ENCODE measurements at regions not wholly inside any gene's neighbourhood (a gene's known extent, or its start where the extent isn't known, plus 50 kb on each side); places are given as distances from the start of the nearest gene placed in this dataset.
"Not testable (repeated sequence)": the region's sequence is repeated elsewhere in the genome, so short reads cannot be mapped to it uniquely, and the experiment has no call there.

DNA sequence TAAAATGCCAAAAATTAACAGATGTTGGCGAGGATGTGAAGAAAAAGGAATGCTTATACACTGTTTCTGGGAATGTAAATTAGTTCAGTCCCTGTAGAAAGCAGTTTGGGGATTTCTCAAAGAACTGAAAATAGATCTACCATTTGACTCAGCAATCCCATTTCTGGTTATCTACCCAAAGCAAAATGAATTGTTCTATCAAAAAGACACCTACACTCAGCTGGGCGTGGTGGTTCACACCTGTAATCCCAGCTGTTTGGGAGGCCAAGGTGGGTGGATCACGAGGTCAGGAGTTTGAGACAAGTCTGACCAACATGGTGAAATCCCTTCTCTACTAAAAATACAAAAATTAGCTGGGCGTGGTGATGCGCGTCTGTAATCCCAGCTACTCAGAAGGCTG lies 279.3 kb upstream of the PDE3A start:
- H3K27me3 Mint-ChIP-seq (ENCODE audit: insufficient read depth, unreplicated experiment) = peaks cover 5% of the 10 kb centered on the region
- POLR2A ChIA-PET = no interaction called here
- H3K4me1 Mint-ChIP-seq (ENCODE audit: low read depth, unreplicated experiment) = no peaks in the 10 kb centered on the region
- no peak overlapping the region for H3K27ac Mint-ChIP-seq (ENCODE audit: unreplicated experiment)
- H3K27me3 ChIP-seq (replicated peaks; ENCODE audit: control insufficient read depth, insufficient read depth, low read length) = no peaks in the 10 kb centered on the region
- intact Hi-C loops (cut with micrococcal nuclease; ENCODE audit: unreplicated experiment) = no loop called here
- CTCF ChIA-PET = no interaction called here
- no peak for TF ChIP-seq CTCF (IDR thresholded peaks at IDR 0.05; ENCODE audit: insufficient read depth in 1 of 2, low read depth in 1 of 2, low read length in 1 of 2, severe bottlenecking in 1 of 2, unreplicated experiment in 1 of 2)
- H3K4me1 ChIP-seq = no peaks in the 10 kb centered on the region
- no peak for DNase-seq
- H3K9me3 Mint-ChIP-seq (ENCODE audit: unreplicated experiment) = no peaks in the 10 kb centered on the region
- no peaks in the 10 kb centered on the region for H3K36me3 Mint-ChIP-seq (ENCODE audit: insufficient read depth, unreplicated experiment)
- H3K4me3 ChIP-seq (ENCODE audit: low read depth, low read length) = no peak overlapping the region
- H3K36me3 ChIP-seq (ENCODE audit: control insufficient read depth, insufficient read depth, low read length) = no peaks in the 10 kb centered on the region
- H3K4me3 Mint-ChIP-seq (ENCODE audit: unreplicated experiment) = no peak overlapping the region
- H3K9me3 ChIP-seq = no peaks in the 10 kb centered on the region
- no TSS peak for BruUV-seq (replicated peaks)

GRCh38 chr12:20093190-20093810 lies 275.0 kb upstream of the PDE3A start:
- H3K27ac Mint-ChIP-seq (ENCODE audit: unreplicated experiment); BruUV-seq (replicated peaks); H3K9me3 ChIP-seq; H3K36me3 Mint-ChIP-seq (ENCODE audit: insufficient read depth, unreplicated experiment); CTCF ChIA-PET; H3K9me3 Mint-ChIP-seq (ENCODE audit: unreplicated experiment); intact Hi-C loops (cut with micrococcal nuclease; ENCODE audit: unreplicated experiment); H3K4me3 Mint-ChIP-seq (ENCODE audit: unreplicated experiment); H3K4me1 Mint-ChIP-seq (ENCODE audit: low read depth, unreplicated experiment); H3K27me3 Mint-ChIP-seq (ENCODE audit: insufficient read depth, unreplicated experiment); H3K4me1 ChIP-seq; H3K4me3 ChIP-seq (ENCODE audit: low read depth, low read length); POLR2A ChIA-PET; H3K36me3 ChIP-seq (ENCODE audit: control insufficient read depth, insufficient read depth, low read length); H3K27me3 ChIP-seq (replicated peaks; ENCODE audit: control insufficient read depth, insufficient read depth, low read length); DNase-seq: not testable (repeated sequence)

DNA sequence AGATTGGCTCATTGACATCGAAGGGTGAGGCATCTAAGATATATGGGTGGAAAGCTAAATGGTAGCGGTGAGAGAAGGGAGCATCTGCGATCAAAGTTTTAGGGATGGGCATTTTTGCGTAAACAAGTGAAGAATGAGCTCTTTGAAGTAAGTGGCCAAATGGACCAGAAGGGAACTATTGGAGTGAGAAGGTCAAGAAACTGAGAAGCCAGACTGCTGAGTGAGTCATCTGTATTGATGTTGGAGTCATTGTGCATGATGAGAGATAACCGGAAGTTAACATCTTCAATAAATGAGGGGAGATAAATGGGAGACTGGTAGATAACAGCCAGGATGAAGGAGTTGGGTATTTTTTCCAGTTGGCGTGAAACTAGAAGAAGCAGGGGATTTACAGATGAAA lies 271.9 kb upstream of the PDE3A start:
- POLR2A ChIA-PET = no interaction called here
- no peak for TF ChIP-seq CTCF (IDR thresholded peaks at IDR 0.05; ENCODE audit: insufficient read depth in 1 of 2, low read depth in 1 of 2, low read length in 1 of 2, severe bottlenecking in 1 of 2, unreplicated experiment in 1 of 2)

DNA sequence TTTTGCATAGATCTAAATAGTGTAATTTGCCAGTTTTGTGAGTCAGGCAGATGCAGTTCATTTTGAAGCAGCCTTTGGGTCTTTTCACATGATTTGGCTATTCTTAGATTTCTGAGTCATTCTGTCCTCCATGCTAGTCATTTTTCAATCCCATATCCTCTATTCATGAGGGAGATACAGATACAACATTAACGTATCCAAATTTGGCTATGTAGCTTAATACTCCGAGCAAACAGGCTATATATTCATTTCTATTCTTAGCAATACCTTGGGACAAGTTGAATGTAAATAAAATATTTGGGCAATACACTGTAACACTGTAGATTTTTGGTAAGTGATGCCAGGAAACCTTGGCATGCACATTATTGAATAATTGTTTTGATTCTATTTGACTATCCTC lies 270.7 kb upstream of the PDE3A start:
- H3K4me1 ChIP-seq = no peaks in the 10 kb centered on the region
- H3K36me3 ChIP-seq (ENCODE audit: control insufficient read depth, insufficient read depth, low read length) = no peaks in the 10 kb centered on the region
- H3K9me3 ChIP-seq = no peaks in the 10 kb centered on the region; the same call in 1 of the 2 replicates
- no peaks in the 10 kb centered on the region for H3K27me3 ChIP-seq (replicated peaks; ENCODE audit: control insufficient read depth, insufficient read depth, low read length)
- no peak for TF ChIP-seq CTCF (IDR thresholded peaks at IDR 0.05; ENCODE audit: insufficient read depth in 1 of 2, low read depth in 1 of 2, low read length in 1 of 2, severe bottlenecking in 1 of 2, unreplicated experiment in 1 of 2)
- CTCF ChIA-PET = no interaction called here
- intact Hi-C loops (cut with micrococcal nuclease; ENCODE audit: unreplicated experiment) = no loop called here
- H3K4me1 Mint-ChIP-seq (ENCODE audit: low read depth, unreplicated experiment) = no peaks in the 10 kb centered on the region
- H3K27me3 Mint-ChIP-seq (ENCODE audit: insufficient read depth, unreplicated experiment) = peaks cover 6% of the 10 kb centered on the region
- DNase-seq = no peak
- H3K4me3 ChIP-seq (ENCODE audit: low read depth, low read length) = no peak overlapping the region
- H3K4me3 Mint-ChIP-seq (ENCODE audit: unreplicated experiment) = no peak overlapping the region
- BruUV-seq (replicated peaks) = no TSS peak
- H3K9me3 Mint-ChIP-seq (ENCODE audit: unreplicated experiment) = no peaks in the 10 kb centered on the region
- POLR2A ChIA-PET = no interaction called here
- no peaks in the 10 kb centered on the region for H3K36me3 Mint-ChIP-seq (ENCODE audit: insufficient read depth, unreplicated experiment)
- H3K27ac Mint-ChIP-seq (ENCODE audit: unreplicated experiment) = no peak overlapping the region

More for the DNA sequence above, 271.9 kb upstream of the PDE3A start:
- Mint-ChIP-seq H3K36me3 (ENCODE audit: insufficient read depth, unreplicated experiment) (no peaks in the 10 kb centered on the region), H3K9me3 (ENCODE audit: unreplicated experiment) (no peaks in the 10 kb centered on the region), H3K4me1 (ENCODE audit: low read depth, unreplicated experiment) (no peaks in the 10 kb centered on the region), H3K4me3 (ENCODE audit: unreplicated experiment) (no peak overlapping the region), H3K27ac (ENCODE audit: unreplicated experiment) (no peak overlapping the region), H3K27me3 (ENCODE audit: insufficient read depth, unreplicated experiment) (peaks cover 6% of the 10 kb centered on the region)
- no peaks in the 10 kb centered on the region for H3K9me3 ChIP-seq
- no peak for DNase-seq
- intact Hi-C loops (cut with micrococcal nuclease; ENCODE audit: unreplicated experiment) = no loop called here
- no peaks in the 10 kb centered on the region for H3K36me3 ChIP-seq (ENCODE audit: control insufficient read depth, insufficient read depth, low read length)
- no peaks in the 10 kb centered on the region for H3K4me1 ChIP-seq
- H3K27me3 ChIP-seq (replicated peaks; ENCODE audit: control insufficient read depth, insufficient read depth, low read length) = no peaks in the 10 kb centered on the region
- CTCF ChIA-PET = no interaction called here
- BruUV-seq (replicated peaks) = no TSS peak
- H3K4me3 ChIP-seq (ENCODE audit: low read depth, low read length) = no peak overlapping the region
